Heart left ventricle (tissue), 13 donors: ENCODE measurements at regions not wholly inside any gene's neighbourhood (a gene's known extent, or its start where the extent isn't known, plus 50 kb on each side); places are given as distances from the start of the nearest gene placed in this dataset.

Source experiments
- POLR2A ChIP-seq, 2 donors: fragments of 450-650 bp; IDR thresholded peaks; one replicate each; pipeline ENCODE4 v1.6.1; 2017; ENCODE audit warnings: antibody characterized with exemption in 2 of 2, mild to moderate bottlenecking in 2 of 2, moderate library complexity in 2 of 2
- TF ChIP-seq, protein P1 (sequence below), 12 donors: fragments of 200-600 bp; sonication (generic) in 4 of 12; IDR thresholded peaks; one replicate each; pipeline versions ENCODE4 v1.5.0 to v1.8.0; 2018 to 2022; ENCODE audit warnings: antibody characterized with exemption in 12 of 12, mild to moderate bottlenecking in 5 of 12
- donor health status: ischemic (EF 13 %, LVEDD 7.1; RV severe dilation, severe dysfunction).
- donor health status: DM: no; HTN: yes; CAD: no.
- donor health status: DM: no; HTN: no; CAD: no.
- donor health status: ischemic (EF 25% LVEDD 6.9; RV normal size, moderate dysfunction).
- donor health status: ischemic (EF 25% LVEDD 5.7; RV mildly dilated, moderate dysfunction).
- donor health status: ischemic (EF 35%, LVEDD 5.7; RV mildly dilated, moderate dysfunction).
- donor health status: nonischemic (EF 11% LVEDD 7.7; RV severe dilation, severe dysfunction).
- donor health status: DM: yes; HTN: yes; CAD: no.
- donor health status: PGD.
- donor health status: ischemic (EF 29% LVEDD 5.4; RV normal size, mild dysfunction).
- donor health status: nonischemic (EF 23%, LVEDD 6.1; RV moderate dilation, normal function).

DNA sequence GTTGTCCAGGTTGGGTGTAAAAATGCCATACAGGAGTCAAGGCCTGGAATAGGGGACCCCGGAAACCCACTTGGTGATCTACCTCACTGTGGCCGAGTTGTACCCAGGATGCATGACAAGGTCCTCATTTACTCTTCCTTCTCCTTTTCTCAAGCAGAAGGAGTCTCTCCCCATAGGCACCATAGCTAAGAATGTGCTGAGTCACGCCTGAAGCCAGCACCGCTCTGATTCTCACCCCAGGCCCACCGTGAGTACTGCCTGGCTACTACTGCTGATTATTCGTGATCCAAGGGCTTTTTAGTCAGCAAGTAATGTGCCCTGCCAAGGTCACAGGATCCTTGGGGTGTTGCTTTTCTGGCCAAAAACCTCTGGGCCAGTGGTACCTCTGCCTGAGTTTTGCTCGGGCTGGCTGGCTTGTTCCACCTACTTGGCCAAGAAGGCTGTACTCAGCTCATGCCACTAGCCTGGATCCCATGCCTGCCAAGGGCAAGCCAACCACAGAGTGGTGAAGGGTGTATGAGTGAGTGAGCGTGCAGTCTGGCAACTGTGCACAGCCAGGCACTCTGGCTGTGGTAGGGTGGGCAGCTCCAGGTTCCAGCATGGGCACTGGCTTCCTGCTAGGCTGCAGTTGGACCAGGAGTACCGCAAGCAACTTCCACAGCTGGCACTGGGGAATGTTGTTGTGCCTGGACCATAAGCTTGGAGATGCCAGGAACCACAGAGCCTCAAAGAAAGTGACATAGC is 650.1 kb upstream of the VRK2 start:
- TF ChIP-seq POLR2A (IDR thresholded peaks at IDR 0.05): no peak
- TF ChIP-seq, protein P1, sequence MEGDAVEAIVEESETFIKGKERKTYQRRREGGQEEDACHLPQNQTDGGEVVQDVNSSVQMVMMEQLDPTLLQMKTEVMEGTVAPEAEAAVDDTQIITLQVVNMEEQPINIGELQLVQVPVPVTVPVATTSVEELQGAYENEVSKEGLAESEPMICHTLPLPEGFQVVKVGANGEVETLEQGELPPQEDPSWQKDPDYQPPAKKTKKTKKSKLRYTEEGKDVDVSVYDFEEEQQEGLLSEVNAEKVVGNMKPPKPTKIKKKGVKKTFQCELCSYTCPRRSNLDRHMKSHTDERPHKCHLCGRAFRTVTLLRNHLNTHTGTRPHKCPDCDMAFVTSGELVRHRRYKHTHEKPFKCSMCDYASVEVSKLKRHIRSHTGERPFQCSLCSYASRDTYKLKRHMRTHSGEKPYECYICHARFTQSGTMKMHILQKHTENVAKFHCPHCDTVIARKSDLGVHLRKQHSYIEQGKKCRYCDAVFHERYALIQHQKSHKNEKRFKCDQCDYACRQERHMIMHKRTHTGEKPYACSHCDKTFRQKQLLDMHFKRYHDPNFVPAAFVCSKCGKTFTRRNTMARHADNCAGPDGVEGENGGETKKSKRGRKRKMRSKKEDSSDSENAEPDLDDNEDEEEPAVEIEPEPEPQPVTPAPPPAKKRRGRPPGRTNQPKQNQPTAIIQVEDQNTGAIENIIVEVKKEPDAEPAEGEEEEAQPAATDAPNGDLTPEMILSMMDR (IDR thresholded peaks at IDR 0.05): no peak
